Stimulated activated naive CD8-positive, alpha-beta T cell treated with anti-CD3 and anti-CD28 coated beads, Interleukin-15, Interleukin-2, amounts not matched to agents 100 U/mL and 50 U/mL, for 24 hours (primary cell): ENCODE measurements at regions not wholly inside any gene's neighbourhood (a gene's known extent, or its start where the extent isn't known, plus 50 kb on each side); places are given as distances from the start of the nearest gene placed in this dataset.
A peak's percentile ranks its signal among the peaks of the same experiment; 100 is the strongest.
"Not testable (repeated sequence)": the region's sequence is repeated elsewhere in the genome, so short reads cannot be mapped to it uniquely, and the experiment has no call there.

ENCODE experiments used
- ATAC-seq: fragments of 150-1000 bp; cut with Tn5 transposase; one replicate; pipeline ENCODE4 v1.10.0; 2021
- DNase-seq: peaks from one replicate; pipeline ENCODE4 v3.0.0; 2021

GRCh38 chr14:34300330-34300729 is 161.7 kb downstream of the SPTSSA start:
- ATAC-seq (no peak), DNase-seq (no peak)

DNA sequence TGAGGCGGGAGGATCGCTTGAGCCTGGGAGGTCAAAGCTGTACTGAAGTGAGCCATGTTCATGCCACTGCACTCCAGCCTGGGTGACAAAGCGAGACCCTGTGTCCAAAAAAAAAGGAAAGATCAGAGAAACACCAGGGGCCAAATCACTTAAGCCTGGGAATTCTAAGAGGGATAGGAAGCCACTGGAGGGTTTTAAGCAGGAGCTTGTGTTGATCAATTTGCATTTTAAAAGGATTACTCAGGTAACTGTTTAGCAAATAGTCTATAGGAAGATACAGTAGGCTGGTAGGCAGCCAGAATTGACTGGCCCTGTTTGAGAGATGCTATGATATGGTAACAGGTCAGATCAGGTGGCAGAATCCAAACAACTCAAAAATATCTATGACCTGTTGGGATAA is 162.7 kb downstream of the SPTSSA start:
- DNase-seq (no peak), ATAC-seq (no peak)

DNA sequence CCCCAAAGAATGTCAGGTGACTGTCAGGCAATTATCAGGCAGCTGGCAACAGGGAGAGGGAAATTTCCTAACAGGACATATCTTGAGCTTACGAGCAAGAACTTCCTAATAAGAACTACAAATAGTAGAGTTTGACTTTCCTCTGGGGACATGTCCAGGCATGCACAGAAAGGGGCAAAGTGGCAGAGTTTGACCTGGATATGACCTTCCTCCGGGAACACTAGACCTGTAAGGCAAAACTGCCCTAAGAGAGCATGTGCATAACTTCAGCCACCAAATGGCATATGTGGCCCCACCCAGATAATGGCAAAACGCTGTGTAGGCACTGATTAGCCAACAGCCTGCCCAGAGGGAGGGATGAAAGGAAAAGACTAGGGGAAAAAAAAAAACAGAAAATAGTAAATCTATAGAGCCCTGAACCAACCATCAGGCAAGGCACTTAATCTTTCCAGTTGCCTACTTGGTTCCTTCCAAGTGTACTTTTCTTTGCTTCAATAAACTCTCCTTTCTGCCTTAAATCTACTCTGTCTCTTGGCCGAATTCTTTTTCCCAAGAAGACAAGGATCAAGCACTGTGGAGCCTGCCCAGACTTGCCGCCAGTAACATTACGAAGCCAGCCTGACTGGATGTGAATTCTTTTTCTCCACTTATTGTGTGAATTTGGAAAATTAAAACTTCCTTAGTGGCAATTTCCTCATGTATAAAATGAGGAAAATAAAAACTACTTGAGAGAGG is 164.1 kb downstream of the SPTSSA start:
- no peak for DNase-seq
- ATAC-seq: no peak

DNA sequence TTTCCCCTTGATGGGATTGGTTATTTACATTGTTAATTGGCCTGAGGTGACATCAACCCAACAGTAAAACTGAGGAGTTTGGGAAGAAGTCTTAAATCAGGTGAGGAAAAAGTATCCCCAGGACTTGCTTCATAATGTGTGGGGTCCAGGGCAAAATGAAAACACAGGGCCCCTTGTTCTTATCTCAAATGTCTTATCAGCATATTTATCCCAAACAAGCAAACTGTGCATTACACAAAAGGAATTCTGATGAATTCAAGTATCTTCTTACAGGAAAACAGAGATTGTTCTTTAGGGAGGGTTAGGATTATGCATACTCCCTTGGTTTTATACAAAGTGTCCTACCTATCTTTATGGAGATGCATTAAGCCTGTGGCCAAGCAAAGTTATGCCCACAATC is 178.4 kb downstream of the SPTSSA start:
- ATAC-seq: no peak
- no peak for DNase-seq

GRCh38 chr14:34277191-34277590 is 184.8 kb downstream of the SPTSSA start:
- ATAC-seq (peak; percentile 59), DNase-seq (no peak)

GRCh38 chr14:34275530-34275929 is 186.5 kb downstream of the SPTSSA start:
- ATAC-seq: no peak
- no peak for DNase-seq

DNA sequence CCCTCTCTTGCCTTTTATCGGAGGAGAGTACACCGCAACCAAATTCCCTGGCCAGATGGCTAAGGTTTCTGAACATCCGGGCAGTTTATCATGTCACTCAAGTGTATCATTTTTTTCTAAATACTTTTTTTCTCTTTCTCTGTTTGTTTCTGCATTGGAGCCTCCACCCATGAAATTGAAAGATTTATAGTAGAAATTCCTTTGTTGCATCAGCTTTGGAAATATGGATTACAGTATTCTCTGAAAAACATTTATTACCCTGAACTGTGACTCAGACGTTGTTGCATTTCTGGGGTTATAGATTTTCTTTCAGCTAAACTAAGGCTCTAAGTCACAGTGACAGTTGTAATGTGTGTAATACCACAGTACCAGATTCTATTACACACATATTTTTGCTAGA is 187.0 kb downstream of the SPTSSA start:
- ATAC-seq (no peak), DNase-seq (no peak)

DNA sequence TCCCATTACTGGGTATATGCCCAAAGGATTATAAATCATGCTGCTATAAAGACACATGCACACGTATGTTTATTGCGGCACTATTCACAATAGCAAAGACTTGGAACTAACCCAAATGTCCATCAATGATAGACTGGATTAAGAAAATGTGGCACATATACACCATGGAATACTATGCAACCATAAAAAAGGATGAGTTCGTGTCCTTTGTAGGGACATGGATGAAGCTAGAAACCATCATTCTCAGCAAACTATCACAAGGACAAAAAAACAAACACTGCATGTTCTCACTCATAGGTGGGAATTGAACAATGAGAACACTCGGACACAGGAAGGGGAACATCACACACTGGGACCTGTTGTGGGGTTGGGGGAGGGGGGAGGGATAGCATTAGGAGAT is 188.3 kb downstream of the SPTSSA start:
- not testable (repeated sequence) for ATAC-seq, DNase-seq

DNA sequence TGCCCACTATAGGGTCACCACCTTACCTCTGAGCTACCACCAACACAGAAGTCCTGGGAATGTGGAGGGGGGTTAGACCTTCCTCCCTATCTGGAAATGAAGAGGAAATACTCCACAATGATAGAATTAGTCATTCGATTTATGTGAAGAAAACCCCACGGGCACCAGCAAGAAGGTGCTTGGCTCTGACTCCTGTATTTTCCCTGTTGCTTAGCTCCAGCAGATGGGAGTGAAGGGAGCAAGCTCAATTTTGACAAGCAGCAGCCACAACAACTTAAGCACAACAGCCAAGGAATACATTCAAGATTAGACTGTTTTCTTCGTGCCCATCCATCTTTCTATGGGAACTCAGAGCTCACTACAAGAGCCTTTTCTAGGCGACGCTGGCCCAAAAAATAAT is 191.7 kb downstream of the SPTSSA start:
- no peak for DNase-seq
- ATAC-seq: no peak

DNA sequence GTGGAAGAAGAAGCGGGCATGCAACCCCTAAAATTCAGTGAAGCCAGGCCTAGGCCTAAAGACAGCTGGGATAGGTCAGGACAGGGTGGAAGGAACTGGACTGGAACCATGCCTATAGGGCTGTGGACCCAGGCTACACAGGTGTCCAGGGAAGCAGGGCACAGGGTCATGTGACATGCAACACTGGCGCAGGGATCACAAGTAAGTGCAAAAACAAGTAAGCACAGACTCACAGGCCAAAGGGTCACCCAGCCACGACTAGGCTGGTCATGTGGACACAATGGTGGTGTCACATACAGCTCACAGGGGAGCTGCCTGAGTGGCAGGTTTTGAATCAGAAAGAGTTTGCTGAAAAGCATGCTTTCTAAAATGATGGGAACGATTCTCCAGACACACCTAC is 195.7 kb downstream of the SPTSSA start:
- ATAC-seq (no peak), DNase-seq (no peak)

DNA sequence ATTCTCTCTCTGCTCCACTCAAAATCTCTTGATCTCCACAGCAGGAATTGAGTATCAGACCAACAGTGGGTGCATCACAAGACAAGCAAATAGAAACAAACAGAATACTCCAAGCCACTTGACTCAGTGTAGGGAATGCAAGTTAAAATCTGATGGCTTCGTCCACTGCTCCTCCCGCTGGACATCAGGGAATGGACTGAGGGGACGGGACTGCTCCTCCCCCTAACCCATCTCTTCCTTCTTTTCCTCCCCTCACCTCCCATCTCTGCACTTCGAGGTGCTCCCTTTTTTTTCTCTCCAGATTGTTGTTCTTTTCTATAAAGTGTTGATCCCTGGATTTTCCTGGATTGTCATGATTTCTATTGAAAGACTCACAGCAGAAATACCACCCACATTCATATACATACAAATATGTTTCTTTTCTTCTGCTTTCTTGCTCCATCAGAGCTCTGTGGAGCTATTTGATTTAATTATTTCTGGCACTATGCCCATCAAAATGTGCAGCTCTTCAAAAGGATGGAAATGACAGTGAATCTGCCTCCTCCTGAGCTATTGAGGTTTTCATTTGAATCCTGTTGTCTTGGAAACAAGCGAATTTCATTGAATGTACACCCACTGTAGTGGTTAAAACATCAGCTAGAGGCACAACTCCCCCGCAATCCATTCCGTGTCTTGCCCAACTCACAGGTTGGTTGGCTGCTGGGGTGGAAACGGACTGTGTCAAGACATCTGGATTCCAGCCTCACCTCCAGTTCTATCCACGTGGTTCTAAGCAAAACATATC is 199.7 kb downstream of the SPTSSA start:
- no peak for DNase-seq
- ATAC-seq: no peak

DNA sequence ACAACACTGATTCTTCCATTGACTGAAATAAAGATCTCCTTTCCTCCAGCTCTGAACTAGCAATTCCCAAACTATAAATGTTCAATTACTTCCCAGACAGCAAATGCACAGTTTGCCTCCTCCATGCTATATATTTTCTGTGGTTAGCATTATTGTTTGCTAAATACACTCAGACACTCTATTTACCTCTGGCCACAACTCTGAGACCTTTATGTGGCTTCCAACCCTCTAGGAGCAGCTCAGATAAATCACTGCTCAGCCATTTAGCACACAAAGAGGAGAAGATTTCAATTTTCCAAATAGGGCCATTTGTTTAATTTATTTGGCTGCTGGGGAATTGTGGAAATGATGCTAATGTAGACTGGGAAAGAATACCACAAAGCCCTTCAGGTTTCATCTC is 202.0 kb downstream of the SPTSSA start:
- ATAC-seq: no peak

GRCh38 chr14:34258318-34258717 is 203.7 kb downstream of the SPTSSA start:
- ATAC-seq (no peak), DNase-seq (no peak)

More for the DNA sequence above, 202.0 kb downstream of the SPTSSA start:
- no peak for DNase-seq

- no peak for ATAC-seq
- DNase-seq: no peak
Measured at GRCh38 chr14:34257505-34257904, 204.5 kb downstream of the SPTSSA start.

DNA sequence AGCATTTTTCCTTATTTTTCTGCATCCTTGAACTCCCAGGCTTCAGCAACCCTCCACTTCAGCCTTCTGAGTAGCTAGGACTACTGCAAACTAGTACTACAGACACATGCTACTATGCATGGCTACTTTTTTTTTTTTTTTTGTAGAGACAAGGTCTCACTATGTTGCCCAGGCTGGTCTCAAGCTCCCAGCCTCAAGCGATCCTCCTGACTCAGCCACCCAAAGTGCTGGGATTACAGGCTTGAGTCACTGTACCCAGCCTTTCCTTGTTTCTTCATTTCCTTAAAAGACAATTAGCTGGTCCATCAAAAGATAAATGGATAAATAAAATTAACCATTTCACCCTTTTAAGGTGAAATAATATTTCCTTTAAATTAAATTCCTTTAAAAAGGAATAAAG is 205.8 kb downstream of the SPTSSA start:
- DNase-seq (no peak), ATAC-seq (no peak)

DNA sequence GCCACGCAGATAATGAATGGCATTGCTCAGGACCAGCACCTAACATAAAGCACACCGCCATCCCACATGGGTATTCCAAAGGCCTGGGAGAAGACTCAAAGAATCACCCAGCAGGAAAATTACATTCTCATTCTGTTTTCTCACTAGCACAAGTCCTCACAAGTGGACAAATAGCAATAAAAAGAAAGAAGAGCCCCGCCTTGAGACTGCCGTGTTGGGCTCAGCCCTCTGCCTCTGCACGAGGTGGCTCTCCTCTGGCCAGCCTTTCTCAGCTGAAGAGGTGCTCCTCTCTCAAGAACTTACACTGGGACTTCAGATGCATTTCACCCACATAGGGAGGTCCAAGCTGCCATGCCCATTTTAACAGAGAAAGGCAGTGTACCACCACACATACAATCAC is 207.5 kb downstream of the SPTSSA start:
- no peak for ATAC-seq
- no peak for DNase-seq

DNA sequence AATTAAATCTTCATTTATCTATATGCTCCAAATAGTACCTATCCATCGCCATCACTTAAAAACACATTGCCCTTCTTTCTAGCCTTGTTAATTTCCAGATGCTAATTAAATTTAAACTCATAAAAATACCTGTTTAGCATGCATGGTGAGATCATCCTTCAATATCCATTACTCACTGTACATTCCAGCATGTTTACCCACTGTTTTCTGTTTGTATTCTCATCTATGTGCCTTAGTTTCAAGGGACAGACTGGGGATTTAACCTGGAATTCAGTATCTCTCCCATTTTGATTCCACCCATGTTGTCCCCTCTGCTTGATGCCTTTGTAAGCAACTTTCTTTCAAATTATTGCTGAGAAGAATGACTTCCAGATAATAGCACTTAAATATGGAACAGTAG is 208.0 kb downstream of the SPTSSA start:
- ATAC-seq (no peak), DNase-seq (no peak)

- DNase-seq: no peak
- no peak for ATAC-seq
Measured at GRCh38 chr14:34252227-34252626, 209.8 kb downstream of the SPTSSA start.

DNA sequence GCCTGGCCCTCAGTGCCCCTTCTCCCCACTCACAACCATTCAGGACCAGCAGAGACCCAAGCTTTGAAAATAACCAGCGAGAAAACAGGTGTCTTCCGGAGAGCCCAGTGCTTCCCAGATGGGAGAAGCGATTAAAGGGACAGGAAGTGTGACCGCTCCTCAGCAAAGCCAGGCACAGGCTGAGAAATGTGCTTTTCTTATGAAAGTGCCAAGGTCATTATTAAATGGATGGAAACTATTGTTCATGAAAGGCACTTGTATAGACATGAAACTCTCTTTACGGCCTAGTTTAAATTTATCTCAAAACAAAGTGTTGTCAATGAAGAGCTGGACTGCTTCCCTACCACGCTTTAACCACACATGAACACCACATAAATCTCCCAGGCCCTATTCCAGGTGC is 210.4 kb downstream of the SPTSSA start:
- ATAC-seq (no peak), DNase-seq (no peak)

- ATAC-seq (no peak), DNase-seq (no peak)
Measured at GRCh38 chr14:34250959-34251358, 211.1 kb downstream of the SPTSSA start.

- no peak for ATAC-seq
Measured at GRCh38 chr14:34247605-34248004, 214.4 kb downstream of the SPTSSA start.

GRCh38 chr14:34246206-34246605 is 215.8 kb downstream of the SPTSSA start:
- DNase-seq (no peak), ATAC-seq (no peak)

More at GRCh38 chr14:34247605-34248004, 214.4 kb downstream of the SPTSSA start:
- no peak for DNase-seq

DNA sequence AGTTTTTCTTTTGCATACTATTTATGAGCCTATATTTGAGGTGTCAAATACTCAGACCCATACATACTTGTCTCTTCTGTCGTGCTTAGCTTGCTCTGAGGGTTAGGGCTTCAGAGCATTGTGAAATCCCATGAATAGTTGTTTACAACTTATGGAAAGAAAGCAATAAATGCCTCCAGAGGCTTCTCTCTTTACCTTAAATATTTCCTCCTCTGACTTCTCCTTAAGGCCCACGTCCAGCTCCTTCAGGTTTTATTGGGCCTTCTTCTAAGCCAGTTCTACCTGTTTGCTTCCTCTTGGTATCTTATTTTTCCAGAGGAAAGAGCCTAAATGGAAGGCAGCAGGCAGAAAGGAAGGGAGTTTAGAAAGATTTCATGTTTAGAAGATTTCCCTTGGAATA is 218.6 kb downstream of the SPTSSA start:
- no peak for ATAC-seq
- no peak for DNase-seq

GRCh38 chr14:34243001-34243400 is 219.0 kb downstream of the SPTSSA start:
- no peak for ATAC-seq
- no peak for DNase-seq
